NOMO-1 treated with dmso at 0.1 percent for 144 hours (cell line): ENCODE measurements at regions not wholly inside any gene's neighbourhood (a gene's known extent, or its start where the extent isn't known, plus 50 kb on each side); places are given as distances from the start of the nearest gene placed in this dataset.

Experiments
- DNase-seq: peaks from one replicate; lab custom pipeline; 2025; ENCODE audit not compliant: unreplicated experiment; lab: John Stamatoyannopoulos, UW

DNA sequence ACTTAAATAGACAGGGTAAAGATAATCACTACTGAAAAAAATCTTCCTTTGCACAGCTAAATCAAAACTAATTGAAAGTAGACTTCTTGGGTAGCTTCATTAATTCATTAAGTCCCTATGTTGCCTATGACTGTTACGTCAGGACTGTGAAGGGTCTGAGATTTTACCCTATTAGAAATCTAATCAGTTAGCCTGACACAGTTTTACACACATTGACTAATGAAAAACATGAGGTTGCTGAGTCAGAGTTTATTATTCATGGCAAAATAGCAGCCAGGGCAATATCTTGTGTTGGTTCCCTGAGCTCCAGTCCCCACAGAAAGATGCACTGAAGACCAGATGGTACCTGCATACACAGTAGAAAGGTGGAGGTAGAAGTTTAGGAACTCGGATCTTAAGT lies 262.5 kb upstream of the ZP4 start:
- no peak for DNase-seq

DNA sequence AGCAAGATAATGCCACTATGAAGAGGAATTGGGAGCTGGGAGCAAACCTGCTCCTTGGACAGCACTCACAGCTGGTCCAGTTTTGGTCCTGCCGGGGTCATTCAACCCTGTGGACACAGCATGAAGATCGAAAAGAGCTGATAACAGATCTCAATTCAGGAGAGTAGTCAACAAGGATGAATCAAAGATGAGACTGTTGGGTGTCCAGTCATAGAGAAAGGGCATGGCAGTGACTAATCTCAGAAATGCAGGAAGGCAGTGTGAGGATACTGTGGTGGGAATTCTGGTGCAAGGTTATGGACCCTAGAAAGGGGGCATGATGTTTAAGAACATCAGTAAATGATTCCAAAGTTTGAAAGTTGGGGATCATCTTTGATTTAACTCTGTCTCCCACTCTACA lies 261.4 kb upstream of the ZP4 start:
- DNase-seq = no peak

DNA sequence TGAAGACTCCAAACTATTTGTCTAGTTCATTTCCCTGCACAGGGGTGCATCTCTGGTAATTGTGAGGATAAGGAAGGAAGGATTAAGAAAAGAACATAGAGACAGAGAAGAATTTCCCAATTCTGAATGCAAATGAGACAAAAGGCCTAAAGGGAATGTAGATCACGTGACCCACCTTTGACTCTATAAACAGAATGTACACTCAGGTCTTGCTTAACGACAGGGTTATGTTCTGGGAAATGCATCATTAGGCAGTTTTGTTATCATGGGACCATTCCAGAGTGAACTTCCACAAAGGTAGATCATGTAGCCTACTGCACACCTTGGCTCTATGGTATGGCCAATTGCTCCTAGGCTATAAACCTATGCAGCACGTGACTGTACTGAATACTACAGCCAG lies 252.3 kb upstream of the ZP4 start:
- DNase-seq = no peak

DNA sequence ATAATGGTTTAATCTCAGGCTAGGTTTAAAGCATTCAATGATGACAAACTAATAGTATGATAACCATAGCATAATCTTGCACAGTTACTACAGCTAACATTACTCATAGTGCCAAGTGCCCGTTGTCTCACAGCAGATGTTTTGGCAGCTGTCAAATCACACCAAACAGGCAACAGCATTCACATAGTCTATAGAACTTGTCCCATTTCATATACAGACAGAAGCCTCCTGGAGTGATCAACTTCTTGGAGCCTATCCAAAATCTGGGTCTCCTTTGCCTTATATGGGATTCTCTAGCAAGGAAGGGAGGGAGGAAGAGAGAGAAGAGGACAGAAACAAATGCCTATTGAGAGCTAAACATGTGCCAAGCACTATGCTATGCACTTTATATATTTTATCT lies 250.6 kb upstream of the ZP4 start:
- no peak for DNase-seq

DNA sequence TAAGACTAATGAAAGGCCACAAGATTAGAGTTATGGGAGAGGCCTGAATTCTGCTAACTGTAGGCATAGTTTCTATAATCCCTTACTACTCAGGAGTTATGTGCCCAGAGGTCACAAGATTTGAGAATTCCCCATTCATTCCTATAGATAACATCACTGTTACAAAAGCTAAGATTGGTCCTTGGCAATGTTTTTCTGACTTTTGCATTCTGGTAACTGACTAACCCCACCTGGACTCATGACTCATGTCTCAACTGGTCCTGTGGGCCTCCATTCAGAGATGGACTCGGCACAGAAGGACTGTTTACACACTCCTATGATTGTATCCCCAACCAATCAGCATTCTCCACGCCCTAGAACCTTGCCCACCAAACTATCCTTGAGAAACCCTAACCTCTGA lies 249.0 kb upstream of the ZP4 start:
- no peak for DNase-seq

DNA sequence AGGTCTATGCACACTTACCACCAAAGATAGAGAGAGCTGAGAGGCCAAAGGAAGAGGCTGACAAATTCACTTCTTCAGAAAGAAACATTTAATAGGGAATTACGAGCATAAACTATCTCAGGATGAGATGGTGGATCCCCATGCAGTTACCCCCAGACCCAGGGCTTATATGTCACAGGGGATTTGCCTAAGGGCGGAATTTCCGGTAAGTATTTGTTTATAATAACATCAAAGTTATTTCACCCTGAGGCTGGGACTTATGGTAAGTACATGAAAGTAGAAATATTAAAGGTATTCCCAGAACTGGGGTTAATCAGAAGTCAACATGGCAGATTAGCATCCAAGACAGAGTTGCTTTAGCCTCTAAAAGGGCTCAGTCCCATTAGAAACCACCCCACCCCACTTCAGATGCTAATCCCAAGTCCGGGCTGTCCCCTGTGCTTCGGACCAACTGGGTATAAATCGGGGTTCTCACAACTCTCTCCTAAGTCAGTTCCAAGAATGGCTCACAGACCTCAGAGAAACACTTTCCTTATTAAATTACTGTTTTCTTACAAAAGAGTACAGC lies 247.4 kb upstream of the ZP4 start:
- DNase-seq = no peak

DNA sequence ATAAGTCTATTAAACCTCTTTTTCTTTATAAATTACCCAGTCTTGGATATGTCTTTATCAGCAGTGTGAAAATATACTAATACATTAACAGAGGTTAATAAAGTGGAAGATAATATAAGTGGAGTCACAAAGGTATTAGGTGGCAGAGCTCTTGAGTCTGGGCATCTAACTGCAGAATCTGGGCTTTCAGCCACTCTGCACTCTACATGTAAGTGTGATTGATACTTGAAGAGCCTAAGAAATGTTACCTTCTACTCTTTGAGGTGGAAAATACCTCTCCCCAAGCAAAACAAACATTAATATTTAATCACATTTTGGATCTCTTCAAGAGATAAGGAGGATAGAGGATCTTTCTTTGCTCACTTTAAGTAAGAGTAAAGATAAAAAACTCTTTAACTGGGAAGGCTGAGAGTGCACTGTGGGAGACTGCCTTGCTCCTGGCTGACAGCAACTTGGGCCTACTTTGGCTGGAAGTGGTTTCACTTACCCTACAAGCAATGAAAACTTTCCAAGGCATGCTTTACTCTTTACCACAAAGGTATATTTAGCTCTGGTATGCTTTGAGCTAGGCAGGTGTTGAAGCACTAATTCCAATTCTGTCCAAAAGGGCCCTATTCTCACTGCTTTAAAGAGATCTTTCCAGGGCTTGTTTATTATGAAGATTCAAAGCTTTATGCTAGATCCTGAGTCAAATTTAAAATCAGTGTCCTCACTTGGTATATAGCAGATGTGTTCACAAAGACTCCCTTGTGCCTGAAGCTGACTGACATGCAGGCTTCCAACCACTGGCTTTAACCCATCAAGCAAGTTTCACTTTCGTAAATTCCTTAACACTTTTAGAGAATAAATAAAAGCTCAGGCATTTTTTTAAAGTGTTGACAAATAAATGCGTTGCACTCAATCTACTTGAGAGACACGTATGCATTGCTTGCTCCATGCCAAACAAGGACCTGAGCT lies 245.3 kb upstream of the ZP4 start:
- DNase-seq = no peak

DNA sequence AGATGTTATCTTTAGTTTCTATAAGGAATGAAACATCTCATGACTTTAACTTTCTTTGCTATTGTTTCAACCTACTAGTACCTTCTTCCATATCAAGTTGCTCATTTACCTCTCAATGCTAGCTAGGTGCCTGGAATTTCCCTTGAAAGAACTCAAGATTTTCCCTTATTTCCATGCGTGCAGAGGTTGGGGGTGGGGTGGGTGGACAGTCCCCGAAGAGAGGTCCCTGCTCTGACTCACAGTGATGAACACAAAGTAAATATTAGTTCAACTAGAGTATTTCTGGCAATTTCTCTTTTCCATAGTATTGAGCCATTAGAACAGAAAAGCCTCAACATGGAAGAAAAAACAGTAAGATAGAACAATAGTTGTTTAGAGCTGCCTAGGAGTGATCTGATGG lies 239.0 kb upstream of the ZP4 start:
- no peak for DNase-seq

DNA sequence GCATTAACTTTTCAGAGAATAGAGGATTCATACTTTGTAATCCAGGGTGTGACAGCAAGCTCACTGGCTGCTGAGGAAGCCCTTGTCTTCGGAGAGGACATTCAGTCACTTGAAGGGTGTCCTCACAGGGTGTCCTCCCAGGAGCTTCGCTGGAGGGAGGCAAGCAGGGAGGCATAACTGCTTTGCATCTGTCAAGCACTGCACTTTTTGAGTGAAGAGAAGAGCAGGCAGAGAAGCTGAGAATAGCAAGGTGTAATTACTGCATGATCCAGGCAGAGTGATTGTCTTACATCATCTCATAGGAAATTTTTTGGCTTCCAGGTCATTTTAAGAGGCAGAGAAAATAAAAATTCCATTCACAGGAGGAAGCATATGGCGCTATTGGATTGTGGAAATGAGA lies 232.5 kb upstream of the ZP4 start:
- DNase-seq = no peak

DNA sequence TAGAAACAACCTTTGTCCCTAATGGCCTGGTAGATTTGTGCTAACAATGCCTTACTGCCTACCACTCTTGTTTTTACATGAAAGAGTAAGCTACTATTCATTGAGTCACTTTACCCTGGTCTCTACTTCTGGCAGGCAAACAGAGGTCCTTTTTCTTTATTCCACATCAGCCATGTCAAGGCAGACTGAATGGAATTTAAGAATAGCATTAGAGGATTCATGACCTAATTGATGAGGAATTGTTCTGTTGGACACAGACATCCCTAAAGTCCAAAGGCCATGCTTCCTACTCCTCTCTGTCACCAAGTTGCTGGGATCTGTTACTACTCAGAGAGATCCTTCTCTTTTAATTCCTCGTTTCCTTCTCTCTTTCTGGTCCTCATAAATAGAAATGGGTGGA lies 229.1 kb upstream of the ZP4 start:
- DNase-seq = no peak

DNA sequence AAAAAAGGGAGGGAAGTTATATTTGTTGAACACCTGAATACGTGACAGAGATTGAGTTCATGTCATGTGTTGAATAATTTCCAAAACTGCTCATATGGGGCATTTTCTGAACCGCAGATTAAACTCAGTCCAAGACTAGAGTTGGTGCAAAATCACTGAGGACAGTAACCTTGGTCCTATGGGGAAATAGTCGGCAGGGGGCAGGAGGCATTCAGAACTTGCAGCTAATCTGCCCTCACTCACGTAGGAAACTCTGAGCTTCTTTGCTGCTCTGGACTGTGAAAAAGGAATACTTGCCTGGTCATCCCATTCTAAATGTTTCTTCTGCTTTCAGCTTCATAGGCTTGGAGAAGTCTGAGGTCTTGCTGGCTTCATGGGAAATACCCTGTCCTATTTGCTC lies 228.3 kb upstream of the ZP4 start:
- no peak for DNase-seq

DNA sequence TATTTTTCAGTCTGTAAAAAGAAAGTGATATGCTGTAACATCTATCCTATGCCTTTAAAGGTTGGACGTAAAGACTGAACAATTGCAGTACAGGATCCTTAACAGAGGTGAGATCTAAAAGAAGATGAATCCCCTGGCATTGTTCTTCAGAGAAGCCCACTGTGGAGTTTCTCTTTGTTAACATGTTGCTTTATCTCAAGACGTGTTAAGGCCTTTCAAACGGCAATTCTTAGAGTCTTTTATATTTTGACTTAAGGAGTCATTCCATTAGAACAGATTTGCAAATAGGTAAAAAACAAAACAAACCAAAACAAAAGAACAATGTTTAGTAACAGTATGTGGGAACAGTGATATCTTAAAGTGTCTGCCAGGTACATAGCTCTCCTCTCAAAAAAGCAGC lies 225.1 kb upstream of the ZP4 start:
- no peak for DNase-seq

DNA sequence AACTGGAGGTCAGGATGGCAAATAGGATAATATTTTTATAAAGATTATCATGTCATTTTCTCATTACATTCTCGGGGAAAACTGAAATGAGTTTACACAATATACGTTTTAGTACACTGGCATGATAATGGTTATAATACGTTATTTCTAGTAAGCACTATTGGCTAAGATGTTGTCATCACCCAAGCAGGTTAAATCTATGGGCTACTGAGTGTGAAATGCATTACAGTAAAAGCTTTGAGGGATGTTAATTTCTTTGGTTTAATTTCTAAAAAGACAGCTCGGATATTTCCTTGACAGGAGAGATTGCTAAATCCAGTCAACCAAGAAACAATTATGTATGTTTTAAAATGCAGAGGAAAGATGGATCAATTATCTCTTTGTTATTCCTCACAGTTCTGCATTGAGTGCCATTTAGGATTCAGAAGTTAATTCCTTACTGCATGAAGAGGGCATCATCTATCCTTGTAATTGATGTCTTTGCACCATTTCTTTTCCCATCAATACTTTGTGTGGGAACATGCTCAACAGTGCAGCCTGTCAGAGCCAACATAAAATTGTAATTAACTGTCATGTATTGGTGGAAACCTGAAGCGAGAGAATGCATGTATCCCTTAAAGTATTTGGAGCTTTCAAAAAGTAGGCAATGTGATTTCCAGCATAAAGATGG lies 222.4 kb upstream of the ZP4 start:
- DNase-seq = no peak

DNA sequence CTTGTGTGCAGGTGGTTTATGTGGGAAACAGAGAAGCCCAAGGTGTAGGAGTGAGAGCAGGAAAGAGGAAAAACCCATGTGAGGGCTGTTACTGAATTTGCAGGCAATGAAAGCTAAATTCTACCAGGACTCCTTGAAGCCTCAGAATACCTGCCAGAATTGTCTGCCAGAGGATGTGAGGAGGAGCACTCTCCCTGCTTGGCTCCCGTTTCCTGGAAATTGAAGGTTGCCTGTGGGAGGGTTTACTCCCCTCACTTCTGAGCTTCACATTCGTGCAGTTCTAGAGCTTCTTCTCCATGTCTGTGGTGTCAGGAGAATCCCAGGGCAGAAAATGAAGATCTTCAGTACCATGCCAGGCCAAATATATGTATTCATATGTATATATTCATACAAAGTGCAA lies 220.8 kb upstream of the ZP4 start:
- no peak for DNase-seq

DNA sequence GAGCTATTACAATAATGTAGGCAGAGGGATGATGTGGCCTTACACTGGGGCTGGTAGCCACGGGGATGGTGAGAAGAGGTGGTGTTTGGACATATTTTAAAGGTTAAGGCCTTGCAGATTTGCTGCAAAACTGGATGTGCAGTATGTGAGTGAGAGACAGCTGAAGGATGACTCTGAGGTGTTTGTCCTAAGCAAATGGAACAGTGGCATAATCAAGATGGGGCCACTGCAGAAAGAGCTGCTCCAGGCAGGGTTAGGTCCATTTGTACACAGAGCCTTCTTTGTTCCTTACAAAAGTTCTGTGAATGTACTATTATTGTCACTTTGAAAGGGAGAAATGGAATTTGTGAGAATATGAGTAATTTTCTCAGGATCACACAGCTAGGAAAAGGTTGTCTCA lies 220.4 kb upstream of the ZP4 start:
- no peak for DNase-seq

DNA sequence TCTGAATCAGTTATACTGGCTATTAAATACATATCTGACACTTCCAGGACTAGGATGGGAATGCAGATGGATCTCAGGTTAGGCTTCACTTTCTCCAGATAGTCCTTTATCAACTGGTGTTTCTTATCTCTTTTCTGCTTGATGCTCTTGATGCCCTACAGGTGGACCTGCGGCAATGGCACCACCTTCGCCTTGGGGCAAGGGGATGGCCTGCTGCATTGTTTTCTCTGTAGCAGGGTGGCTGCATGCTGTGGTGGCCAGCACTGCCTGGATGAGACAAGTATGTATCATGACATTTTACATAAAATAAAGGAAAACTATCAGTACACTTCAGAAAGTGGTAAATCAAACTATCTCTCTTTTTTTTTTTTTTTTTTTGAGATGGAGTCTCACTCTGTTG lies 217.7 kb upstream of the ZP4 start:
- DNase-seq = no peak

DNA sequence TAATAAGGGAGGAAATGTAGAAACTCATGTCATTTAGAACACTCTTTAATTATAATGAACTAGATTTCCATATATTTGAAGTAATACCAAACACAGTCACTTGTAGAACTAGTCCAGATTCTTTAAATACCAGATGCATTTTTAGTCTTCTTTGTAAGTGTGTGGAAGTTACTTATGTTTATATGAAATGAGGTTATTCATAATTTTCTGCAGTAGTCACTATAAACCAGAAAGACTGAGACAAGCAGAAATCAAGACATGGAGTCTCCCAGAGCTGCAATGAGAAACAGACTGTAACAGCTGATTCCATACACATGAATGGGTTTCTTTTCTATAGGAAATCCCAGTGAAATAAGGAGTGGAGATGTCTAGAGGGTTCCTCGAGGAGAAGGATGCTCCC lies 216.6 kb upstream of the ZP4 start:
- DNase-seq = no peak

DNA sequence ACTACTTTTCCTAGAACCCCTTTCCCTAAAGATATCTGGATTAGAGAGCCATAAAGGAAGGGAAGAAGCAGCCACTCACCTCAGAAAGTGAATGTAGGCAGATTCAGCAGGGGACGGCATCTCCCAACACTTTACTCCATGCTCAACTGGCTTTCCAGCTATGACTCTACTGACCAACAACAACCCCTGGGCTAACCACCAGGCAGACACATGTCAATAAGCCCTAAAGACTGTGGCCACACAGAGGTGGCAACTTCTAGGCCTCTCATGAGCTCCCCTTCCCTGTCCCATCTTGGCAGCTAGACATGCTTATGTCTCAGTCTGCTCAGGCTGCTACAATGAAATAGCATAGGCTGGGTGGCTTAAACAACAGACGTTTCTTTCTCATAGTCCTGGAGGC lies 214.0 kb upstream of the ZP4 start:
- DNase-seq = no peak

DNA sequence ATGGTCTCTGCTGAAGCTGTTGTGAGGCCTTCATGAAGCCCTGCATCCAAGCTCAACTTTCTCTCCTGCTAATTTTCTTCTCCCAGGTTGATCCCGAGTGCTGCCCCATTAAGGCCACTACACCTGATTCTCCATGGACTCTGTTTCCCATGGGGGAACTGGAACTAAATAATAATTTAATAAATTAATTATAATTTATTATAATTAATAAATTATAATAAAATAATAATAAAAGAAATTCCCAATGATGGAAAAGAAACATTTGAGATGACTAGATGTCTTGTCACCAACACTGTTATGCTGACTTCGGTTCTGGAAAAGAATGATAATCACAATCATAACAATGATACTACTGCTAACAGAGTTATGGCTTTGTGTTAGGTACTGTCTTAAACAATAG lies 211.2 kb upstream of the ZP4 start:
- DNase-seq = no peak

DNA sequence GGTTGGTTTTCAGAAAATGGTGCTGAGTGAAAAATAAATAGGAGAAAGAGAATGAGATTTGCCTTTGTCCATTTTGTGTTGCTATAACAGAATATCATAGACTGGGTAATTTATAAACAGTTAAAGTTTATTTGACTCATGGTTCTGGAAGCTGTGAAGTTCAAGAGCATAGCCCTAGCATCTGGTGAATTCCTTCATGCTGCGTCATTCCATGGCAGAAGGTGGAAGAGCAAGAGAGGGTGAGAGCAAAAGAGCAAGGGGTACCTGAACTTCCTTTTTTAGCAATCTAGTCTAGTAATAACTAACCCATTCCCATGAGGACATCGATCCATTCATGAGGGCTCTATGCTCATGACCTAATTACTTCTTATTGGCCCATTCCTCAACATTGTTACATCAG lies 209.1 kb upstream of the ZP4 start:
- no peak for DNase-seq

DNA sequence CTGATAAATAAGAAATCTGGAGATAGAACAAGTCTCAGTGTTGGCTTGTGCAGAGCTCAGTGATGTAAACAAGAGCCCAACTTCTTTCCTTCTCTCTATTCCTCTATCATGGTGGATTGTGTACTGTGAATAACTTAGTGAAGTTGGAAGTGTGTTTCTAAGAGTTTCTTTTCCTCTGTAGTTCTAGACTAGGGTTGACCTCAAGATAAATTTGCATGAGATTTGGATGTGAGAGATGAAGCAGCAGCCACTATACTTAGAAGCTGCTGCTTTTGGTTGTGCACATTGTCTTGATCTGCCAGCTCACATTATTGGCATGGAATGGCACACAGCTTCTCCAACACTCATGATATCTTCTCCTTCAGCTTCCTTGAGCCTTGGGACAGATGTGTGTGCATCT lies 198.9 kb upstream of the ZP4 start:
- DNase-seq = no peak

DNA sequence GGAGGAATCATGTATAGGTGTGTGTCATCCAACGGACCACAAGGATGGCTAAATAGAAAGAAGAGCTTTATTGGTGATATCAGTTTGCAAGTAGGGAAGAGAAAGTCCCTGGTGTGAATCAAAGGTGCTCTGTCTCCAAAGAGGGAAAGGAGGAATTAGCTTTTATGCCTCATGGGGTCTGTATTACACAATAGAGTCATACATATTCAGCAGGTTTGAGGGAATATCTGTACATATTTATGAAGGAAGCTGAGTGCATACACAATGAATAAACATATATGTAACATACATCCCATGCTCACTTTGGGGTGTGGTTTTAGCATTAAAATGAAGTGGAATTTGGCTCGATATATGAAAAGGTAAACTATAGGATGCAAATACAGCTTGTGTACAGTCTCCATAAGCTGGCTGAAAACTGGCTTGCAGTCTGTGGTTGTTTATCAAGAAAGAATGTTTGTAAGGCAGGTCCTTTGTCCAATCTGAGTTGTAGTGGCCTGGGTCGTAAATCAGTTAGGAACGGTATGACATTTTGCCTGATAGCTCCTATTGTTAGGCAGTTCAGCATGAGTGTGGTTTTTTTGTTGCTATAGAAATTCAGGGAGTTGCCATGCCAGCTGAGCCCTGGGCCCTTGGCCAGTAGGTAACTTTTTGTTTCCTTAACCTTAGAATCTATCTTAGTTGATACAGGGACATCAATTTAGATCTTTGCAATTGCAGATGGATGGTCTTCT lies 198.0 kb upstream of the ZP4 start:
- DNase-seq = no peak
